ENCODE measurements at regions not wholly inside any gene's neighbourhood (a gene's known extent, or its start where the extent isn't known, plus 50 kb on each side); places are given as distances from the start of the nearest gene placed in this dataset.

DNA sequence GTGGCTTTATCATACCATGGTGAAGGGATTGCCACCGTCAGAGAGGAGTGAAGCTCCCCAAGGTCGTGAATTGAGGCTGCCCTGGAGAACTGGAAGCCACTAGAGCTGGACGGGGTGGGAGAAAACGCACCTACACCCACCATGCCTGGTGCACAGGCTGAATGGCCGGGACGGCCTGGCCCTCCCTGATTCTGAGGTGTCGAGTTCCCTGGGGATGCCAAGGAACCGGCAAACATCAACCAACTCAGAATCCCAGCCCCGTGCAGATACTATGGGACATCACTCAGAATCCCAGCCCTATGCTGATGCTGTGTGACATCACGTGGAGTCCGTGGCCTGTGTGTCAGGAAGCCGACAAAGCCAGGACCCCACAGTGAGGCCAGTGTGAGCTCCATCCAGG, 650.0 kb downstream of the BRD1 start:
- H3K4me2 ChIP-seq (ENCODE audit: low read depth, low read length): no peak overlapping the region
- H3K4me1 ChIP-seq (ENCODE audit: low read length): no peaks in the 10 kb centered on the region
- no peak overlapping the region for H3K4me3 ChIP-seq (ENCODE audit: low read length)
- no peak for DNase-seq
- no peak overlapping the region for H2AFZ ChIP-seq (ENCODE audit: low read length)
- no peaks in the 10 kb centered on the region for H3K79me2 ChIP-seq (ENCODE audit: low read length)
- H3F3A ChIP-seq (ENCODE audit: insufficient read depth, low read length): no peaks in the 10 kb centered on the region
- TF ChIP-seq CTCF (IDR thresholded peaks at IDR 0.05; ENCODE audit: low read length): no peak
- TF ChIP-seq EZH2 (optimal IDR thresholded peaks at IDR 0.05; ENCODE audit: low read depth, low read length): no peak
- TF ChIP-seq EZH2phosphoT487 (IDR thresholded peaks at IDR 0.05; ENCODE audit: low read length): no peak
- no peaks in the 10 kb centered on the region for H4K20me1 ChIP-seq (ENCODE audit: insufficient read depth, low read length)
- H3K9me2 ChIP-seq (replicated peaks; ENCODE audit: insufficient read depth, low read length): no peaks in the 10 kb centered on the region
- H3K36me3 ChIP-seq (replicated peaks; ENCODE audit: insufficient read depth, low read length): no peaks in the 10 kb centered on the region
- H3K27ac ChIP-seq (ENCODE audit: low read length): no peak overlapping the region
- H3K9me3 ChIP-seq (replicated peaks; ENCODE audit: insufficient read depth, low read length): no peaks in the 10 kb centered on the region
- H3K9ac ChIP-seq (ENCODE audit: low read length): no peak overlapping the region
- peaks cover 75% of the 10 kb centered on the region for H3K27me3 ChIP-seq (replicated peaks; ENCODE audit: insufficient read depth, low read length)

GRCh38 chr22:49176956-49177355, 650.7 kb downstream of the BRD1 start:
- Histone ChIP-seq H4K20me1 (ENCODE audit: insufficient read depth, low read length) (no peaks in the 10 kb centered on the region), H3K9me3 (replicated peaks; ENCODE audit: insufficient read depth, low read length) (no peaks in the 10 kb centered on the region), H3F3A (ENCODE audit: insufficient read depth, low read length) (no peaks in the 10 kb centered on the region), H3K4me2 (ENCODE audit: low read depth, low read length) (no peak overlapping the region), H3K4me1 (ENCODE audit: low read length) (no peaks in the 10 kb centered on the region), H3K9me2 (replicated peaks; ENCODE audit: insufficient read depth, low read length) (no peaks in the 10 kb centered on the region), H3K27me3 (replicated peaks; ENCODE audit: insufficient read depth, low read length) (peaks cover 75% of the 10 kb centered on the region), H3K9ac (ENCODE audit: low read length) (no peak overlapping the region), H3K4me3 (ENCODE audit: low read length) (no peak overlapping the region), H3K36me3 (replicated peaks; ENCODE audit: insufficient read depth, low read length) (no peaks in the 10 kb centered on the region), H2AFZ (ENCODE audit: low read length) (no peak overlapping the region), H3K79me2 (ENCODE audit: low read length) (no peaks in the 10 kb centered on the region), H3K27ac (ENCODE audit: low read length) (no peak overlapping the region)
- TF ChIP-seq EZH2phosphoT487 (IDR thresholded peaks at IDR 0.05; ENCODE audit: low read length) (no peak), CTCF (IDR thresholded peaks at IDR 0.05; ENCODE audit: low read length) (no peak), EZH2 (optimal IDR thresholded peaks at IDR 0.05; ENCODE audit: low read depth, low read length) (no peak)
- no peak for DNase-seq

DNA sequence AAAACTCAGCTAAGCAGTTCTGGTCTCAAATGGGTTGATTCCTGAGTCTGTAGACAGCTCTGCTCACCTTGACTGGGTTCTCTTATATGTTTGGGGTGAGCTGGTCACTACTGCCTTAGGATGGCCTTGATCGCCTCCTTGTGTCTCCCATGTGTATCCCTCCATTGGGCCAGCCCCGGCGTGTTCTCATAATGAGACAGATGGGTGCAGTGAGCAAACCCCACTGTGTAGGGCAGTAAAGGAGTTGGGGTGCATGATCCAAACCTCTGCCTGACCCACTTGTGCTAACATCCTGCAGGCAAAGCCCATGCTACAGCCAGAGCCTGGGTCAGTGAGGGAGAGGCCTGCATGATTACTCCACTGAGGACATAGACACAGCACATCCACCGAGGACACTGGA, 657.6 kb downstream of the BRD1 start:
- no peak for DNase-seq
- H3K9me3 ChIP-seq (replicated peaks; ENCODE audit: insufficient read depth, low read length): no peaks in the 10 kb centered on the region

More for the DNA sequence above, 657.6 kb downstream of the BRD1 start:
- H3F3A ChIP-seq (ENCODE audit: insufficient read depth, low read length): no peaks in the 10 kb centered on the region
- H3K4me1 ChIP-seq (ENCODE audit: low read length): no peaks in the 10 kb centered on the region
- H2AFZ ChIP-seq (ENCODE audit: low read length): no peak overlapping the region
- H3K9me2 ChIP-seq (replicated peaks; ENCODE audit: insufficient read depth, low read length): no peaks in the 10 kb centered on the region
- H3K36me3 ChIP-seq (replicated peaks; ENCODE audit: insufficient read depth, low read length): no peaks in the 10 kb centered on the region
- H3K79me2 ChIP-seq (ENCODE audit: low read length): no peaks in the 10 kb centered on the region
- no peaks in the 10 kb centered on the region for H4K20me1 ChIP-seq (ENCODE audit: insufficient read depth, low read length)
- no peak overlapping the region for H3K4me2 ChIP-seq (ENCODE audit: low read depth, low read length)
- TF ChIP-seq CTCF (IDR thresholded peaks at IDR 0.05; ENCODE audit: low read length): no peak
- no peak for TF ChIP-seq EZH2phosphoT487 (IDR thresholded peaks at IDR 0.05; ENCODE audit: low read length)
- TF ChIP-seq EZH2 (optimal IDR thresholded peaks at IDR 0.05; ENCODE audit: low read depth, low read length): no peak
- no peak overlapping the region for H3K4me3 ChIP-seq (ENCODE audit: low read length)
- H3K27me3 ChIP-seq (replicated peaks; ENCODE audit: insufficient read depth, low read length): peaks cover 69% of the 10 kb centered on the region
- H3K27ac ChIP-seq (ENCODE audit: low read length): no peak overlapping the region
- no peak overlapping the region for H3K9ac ChIP-seq (ENCODE audit: low read length)

Measured in MM.1S (cell line).